GDM1 (cell line): ENCODE measurements at regions not wholly inside any gene's neighbourhood (a gene's known extent, or its start where the extent isn't known, plus 50 kb on each side); places are given as distances from the start of the nearest gene placed in this dataset.

Experiments
- DNase-seq: peaks from one replicate; lab custom pipeline; 2025; lab: John Stamatoyannopoulos, UW

DNA sequence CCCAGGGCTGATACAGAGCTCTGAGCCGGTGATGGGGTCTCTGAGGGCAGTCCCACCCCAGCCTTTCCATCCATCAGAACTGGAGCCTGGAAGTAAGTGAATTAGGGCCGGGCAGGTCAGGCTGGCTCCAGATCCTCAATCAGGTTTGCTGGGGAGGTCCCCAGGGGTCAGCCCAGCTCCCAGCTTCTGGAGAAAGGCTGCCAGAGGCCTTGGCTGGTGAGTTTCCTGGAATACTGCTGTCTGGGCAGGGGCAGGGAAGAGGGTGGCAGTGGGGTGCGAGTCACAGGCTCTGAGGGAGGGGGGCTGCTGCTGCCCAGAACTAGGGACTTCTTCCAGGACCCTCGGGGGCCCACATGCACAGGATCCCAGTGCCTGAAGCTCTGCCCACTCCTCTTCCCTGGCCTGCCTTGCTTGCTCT is 200.6 kb upstream of the MVB12B start:
- no peak for DNase-seq

GRCh38 chr9:126126807-126127206 is 199.8 kb upstream of the MVB12B start:
- DNase-seq = no peak

GRCh38 chr9:126127591-126127990 is 199.0 kb upstream of the MVB12B start:
- no peak for DNase-seq

- no peak for DNase-seq
Measured at GRCh38 chr9:126128494-126129142, 198.0 kb upstream of the MVB12B start.

- no peak for DNase-seq
Measured at GRCh38 chr9:126131066-126132010, 195.3 kb upstream of the MVB12B start.

- no peak for DNase-seq
Measured at GRCh38 chr9:126132746-126133145, 193.9 kb upstream of the MVB12B start.

DNA sequence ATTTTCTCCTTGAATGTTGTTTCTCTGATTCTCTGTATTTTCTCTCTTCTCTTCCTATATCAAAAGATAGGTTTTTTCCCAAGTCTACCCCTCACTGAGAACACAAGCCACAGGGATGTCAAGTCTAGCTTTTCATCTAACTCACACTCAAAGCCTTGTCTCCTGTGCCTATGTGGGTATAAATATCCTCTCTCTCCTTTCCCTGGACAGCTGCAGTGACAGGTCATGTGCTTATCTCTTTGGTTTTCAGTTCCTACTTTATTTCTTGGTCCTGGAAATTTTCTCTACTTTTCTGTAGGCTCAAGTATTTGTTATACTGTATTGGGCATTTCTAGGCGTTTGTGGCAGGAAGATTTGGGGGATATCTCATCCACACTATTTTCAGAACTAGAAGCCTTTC is 182.4 kb upstream of the MVB12B start:
- DNase-seq = no peak

DNA sequence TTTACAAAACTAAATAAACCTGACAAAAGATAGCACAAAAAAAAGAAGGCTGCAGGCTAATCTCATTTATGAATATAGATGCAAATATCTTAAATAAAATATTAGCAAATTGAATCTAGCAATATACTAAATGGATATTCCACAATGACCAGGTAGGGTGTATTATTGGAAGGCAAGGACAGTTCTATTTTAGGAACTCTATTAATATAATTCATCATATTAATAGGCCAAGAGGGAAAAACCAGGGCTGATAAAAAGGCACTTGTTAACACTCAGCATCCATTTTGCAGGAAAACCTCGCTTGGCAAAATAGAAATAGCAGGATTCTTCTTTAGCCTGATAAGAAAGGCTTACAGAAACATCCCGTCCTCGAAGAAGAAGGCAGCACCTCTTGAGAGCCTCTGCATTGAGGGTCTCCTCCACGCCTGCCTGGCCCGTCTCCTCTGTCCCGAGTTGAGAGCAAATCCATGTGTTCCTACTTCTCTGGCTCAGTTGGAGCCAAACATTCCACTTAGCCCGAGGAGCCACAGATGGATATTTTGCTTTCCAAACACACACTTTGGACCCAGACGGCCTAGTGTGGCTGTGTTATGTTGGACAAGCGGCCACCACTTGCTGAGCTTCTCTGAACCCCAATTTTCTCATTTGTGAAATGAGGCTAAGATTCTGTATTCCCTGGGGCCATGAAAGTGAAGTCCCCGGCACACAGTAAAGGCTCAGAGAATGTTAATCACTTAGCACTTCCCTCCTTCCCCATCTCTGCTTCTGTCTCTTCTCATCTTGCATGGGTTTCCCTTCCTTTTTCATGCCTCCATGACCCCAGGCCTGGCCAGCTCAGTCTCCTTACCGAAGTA is 181.8 kb upstream of the MVB12B start:
- DNase-seq = no peak

DNA sequence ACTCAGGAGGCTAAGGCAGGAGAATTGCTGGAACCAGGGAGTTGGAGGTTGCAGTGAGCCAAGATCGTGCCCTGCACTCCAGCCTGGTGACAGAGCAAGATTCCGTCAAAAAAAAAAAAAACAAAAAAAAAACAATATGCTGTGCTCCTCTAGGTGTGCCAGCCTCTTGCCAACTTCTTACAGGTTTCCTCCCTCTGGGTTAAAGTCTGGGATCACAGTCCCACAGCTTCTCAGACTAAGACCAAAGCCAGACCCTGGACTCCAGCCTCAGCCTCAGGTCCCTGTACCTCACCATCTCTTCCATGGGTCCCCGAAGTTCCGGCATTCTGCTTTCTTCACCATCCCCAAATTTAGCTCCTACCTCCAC is 180.8 kb upstream of the MVB12B start:
- DNase-seq = no peak

GRCh38 chr9:126146254-126147145 is 180.1 kb upstream of the MVB12B start:
- DNase-seq = no peak

DNA sequence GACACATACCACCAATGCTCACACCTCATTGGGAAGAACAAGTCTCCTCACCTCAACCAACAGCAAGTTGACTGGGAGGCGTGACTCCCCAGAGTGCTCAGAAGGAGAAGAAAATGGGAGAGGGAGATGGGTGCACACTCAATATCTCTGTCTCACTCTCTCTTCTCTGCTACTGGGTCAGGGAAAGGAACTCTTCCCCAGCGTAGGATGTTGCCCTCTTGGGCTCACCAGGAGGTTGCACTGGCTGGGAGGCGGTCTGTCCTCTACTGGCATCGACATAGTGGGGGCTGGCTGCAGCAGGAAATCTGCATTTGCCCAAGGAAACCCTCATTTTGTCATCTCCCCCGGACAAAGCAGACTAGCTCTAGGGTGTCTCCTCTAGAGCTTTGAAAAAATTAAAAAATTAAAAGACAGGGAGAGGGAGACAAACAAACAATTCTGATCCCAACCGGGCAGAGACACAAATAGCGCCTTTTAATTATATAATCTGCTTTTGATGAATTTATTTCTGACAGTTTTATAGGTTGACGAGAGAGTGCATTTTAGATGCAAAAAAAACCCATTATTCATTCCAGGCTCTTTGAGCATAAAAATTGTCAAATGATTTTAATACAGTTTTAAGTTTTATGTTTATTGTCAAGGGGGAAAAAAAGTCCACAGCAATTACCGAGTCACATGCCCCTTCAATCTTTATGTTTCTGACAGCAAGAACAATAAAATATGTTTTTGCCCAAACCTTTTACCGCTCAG is 179.3 kb upstream of the MVB12B start:
- DNase-seq = no peak

- no peak for DNase-seq
Measured at GRCh38 chr9:126147936-126148870, 178.4 kb upstream of the MVB12B start.

DNA sequence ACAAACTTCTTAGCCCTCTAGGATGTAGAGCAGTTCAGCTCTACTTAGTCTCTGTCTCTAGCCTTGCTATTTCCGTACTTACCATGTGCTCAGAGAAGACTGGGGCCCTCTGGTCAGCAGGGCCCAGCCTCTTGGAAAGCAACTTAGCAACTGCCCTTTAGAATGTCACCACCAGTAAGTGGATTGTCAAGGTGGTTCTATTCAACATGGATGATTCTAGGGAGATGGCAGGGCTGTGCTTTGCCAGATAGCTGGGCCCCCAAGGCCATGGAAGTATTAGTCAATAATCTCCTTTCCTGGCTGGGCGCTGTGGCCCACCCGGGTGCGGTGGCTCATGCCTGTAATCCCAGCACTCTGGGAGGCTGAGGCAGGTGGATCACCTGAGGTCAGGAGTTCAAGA is 177.6 kb upstream of the MVB12B start:
- no peak for DNase-seq

DNA sequence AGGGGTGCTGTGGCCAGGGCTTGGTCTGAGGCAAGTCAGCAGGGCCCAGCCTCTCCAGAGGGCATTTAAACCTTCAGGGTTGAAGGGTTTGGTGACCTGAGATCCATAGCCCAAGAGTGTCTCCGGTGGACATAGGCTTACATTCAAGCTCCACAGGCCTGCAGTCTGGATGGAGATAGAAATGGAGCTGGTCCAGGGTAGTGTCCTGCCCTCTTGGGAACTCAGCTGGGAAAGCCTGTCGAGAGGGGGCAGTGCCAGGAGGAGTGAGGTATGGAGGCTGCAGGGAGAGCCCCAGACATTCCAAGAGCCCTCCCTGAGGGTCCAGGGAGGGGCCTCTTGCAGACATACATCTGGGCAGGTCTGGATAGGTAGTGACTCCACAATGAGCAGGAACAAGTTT is 177.0 kb upstream of the MVB12B start:
- no peak for DNase-seq

GRCh38 chr9:126150411-126151030 is 176.1 kb upstream of the MVB12B start:
- no peak for DNase-seq

DNA sequence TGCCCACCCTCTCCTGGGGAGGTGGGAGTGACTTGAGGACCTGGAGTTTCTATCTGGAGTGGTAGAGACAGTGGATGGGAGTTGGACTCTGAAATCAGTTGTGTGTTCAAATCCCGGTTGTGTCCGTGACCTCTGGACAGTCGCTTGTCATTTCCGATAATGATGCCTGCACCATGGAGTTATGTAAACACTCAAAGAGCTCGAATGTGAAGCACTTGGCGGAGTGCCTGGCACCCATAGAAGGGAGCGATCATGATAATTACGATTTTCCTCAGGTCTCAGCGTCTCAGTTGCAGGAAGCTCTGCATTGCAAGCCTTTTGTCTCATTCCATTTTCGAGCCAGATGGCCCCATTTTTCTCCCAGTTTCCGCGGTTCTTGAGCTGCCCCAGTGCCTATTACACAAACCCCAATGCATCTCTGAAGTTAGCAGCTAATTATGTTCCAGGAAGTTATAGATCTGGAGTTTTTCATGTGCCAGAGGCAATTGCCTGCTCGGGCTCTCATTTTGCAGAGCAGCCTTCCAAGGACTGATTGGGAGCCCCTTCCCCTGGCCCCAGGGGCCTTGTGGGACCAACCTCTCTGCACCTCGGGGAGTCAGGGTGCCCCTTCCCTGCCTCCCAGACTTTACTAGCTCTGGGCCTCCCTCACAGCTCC is 175.5 kb upstream of the MVB12B start:
- DNase-seq = no peak

DNA sequence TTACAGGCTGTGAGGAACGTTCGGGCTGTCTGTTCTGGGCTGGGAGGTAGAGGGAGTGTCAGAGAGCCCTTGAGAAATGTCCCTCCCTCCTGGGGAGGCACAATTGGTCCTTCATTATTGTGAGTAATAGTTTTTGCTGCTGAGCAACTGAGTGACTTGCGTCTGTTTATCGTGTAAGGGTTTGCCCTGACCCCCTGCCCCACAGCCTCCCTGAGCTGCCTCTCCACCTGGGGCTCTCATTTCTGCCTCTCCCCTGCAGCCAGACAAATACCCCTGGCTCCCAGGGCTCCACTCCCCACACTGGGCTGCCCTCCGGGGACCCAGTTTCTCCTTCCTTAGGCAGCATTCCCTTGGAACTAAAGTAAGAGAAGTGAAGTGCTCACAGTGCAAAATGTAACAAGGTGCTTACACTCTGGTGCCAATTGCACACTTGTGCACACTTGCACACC is 174.9 kb upstream of the MVB12B start:
- no peak for DNase-seq

- no peak for DNase-seq
Measured at GRCh38 chr9:126152622-126153362, 173.8 kb upstream of the MVB12B start.
